HCT116 (cell line): ENCODE measurements at regions not wholly inside any gene's neighbourhood (a gene's known extent, or its start where the extent isn't known, plus 50 kb on each side); places are given as distances from the start of the nearest gene placed in this dataset.

Experiments
- ATAC-seq: fragments of 200-7000 bp; cut with Tn5 transposase; 2 replicates; pipeline ENCODE4 v1.9.1; 2020; ENCODE audit warnings: mild to moderate bottlenecking, moderate library complexity
- BruUV-seq: library from RNA; stranded (reverse); fragments of 400-500 nt; replicated peaks from 2 replicates; lab custom pipeline; 2021; lab: Mats Ljungman, UMichigan
- CTCF ChIA-PET: fragments of 300-600 bp; sonication (Branson Sonifier 250); formaldehyde crosslinking; loops from one replicate; lab custom pipeline; 2021; ENCODE audit warnings: antibody characterized with exemption; lab: Charles Lee
- POLR2A ChIA-PET: fragments of 300-600, 350-600 bp; sonication (Branson Sonifier 250); formaldehyde crosslinking; loops from one replicate; lab custom pipeline; 2021; ENCODE audit warnings: antibody characterized with exemption; lab: Charles Lee
- RAD21 ChIA-PET, 2 experiments: fragments of 300-600 bp; sonication (Branson Sonifier 250); formaldehyde crosslinking; loops; one replicate each; lab custom pipeline; 2023; ENCODE audit warnings: low total read pairs in 2 of 2; ENCODE audit not compliant: uncharacterized antibody in 2 of 2, unreplicated experiment in 2 of 2, low non-redundant PET in 1 of 2; lab: Charles Lee
- DNase-seq: peaks from one replicate; pipeline ENCODE4 v3.0.0-alpha.2; 2010; ENCODE audit warnings: low read depth, low spot score
- H2AFZ ChIP-seq: fragments of 200-600 bp; shearing (Covaris generic), sonication (generic); 2 replicates; pipeline ENCODE4 v1.6.1; 2017; ENCODE audit warnings: low read depth, mixed run types, mixed read lengths, antibody characterized with exemption, low read length; ENCODE audit not compliant: poor library complexity, severe bottlenecking
- H3K27ac ChIP-seq: 2 replicates; pipeline ENCODE4 v1.5.1; 2012; ENCODE audit warnings: low read depth, low read length
- H3K27me3 ChIP-seq: fragments of 200-600 bp; sonication (generic); 2 replicates; pipeline ENCODE4 v1.6.1; 2016; ENCODE audit warnings: mixed run types, low read length, mixed read lengths; ENCODE audit not compliant: insufficient read depth
- H3K36me3 ChIP-seq, 2 experiments: fragments of 200-500 bp in 1 of 2; fragments of 200-600 bp in 1 of 2; sonication (Bioruptor generic) in 1 of 2; sonication (generic) in 1 of 2; 2 replicates each; pipeline versions ENCODE4 v1.5.1 to v1.6.1; 2014 to 2016; ENCODE audit warnings: low read length in 2 of 2, inconsistent platforms in 1 of 2, mixed read lengths in 1 of 2, mixed run types in 1 of 2; ENCODE audit not compliant: insufficient read depth in 2 of 2, control insufficient read depth in 1 of 2
- H3K4me1 ChIP-seq, 2 experiments: fragments of 200-600 bp in 1 of 2; sonication (generic) in 1 of 2; 2 replicates each; pipeline versions ENCODE4 v1.5.1 to v1.6.1; 2012 to 2017; ENCODE audit warnings: low read length in 2 of 2, inconsistent platforms in 1 of 2, mild to moderate bottlenecking in 1 of 2, mixed read lengths in 1 of 2, mixed run types in 1 of 2, moderate library complexity in 1 of 2; ENCODE audit not compliant: insufficient read depth in 2 of 2, control insufficient read depth in 1 of 2
- H3K4me2 ChIP-seq: fragments of 200-600 bp; sonication (generic); 2 replicates; pipeline ENCODE4 v1.6.1; 2017; ENCODE audit warnings: mixed run types, low read length, mixed read lengths
- H3K4me3 ChIP-seq, 2 experiments: fragments of 200-600 bp in 1 of 2; sonication (generic) in 1 of 2; replicated peaks in 1 of 2; 2 replicates each; pipeline ENCODE4 v1.5.1; 2011 to 2016; ENCODE audit warnings: low read length in 2 of 2, control low read depth in 1 of 2, low read depth in 1 of 2, mild to moderate bottlenecking in 1 of 2, mixed read lengths in 1 of 2, mixed run types in 1 of 2
- H3K79me2 ChIP-seq: fragments of 200-600 bp; sonication (generic); 2 replicates; pipeline ENCODE4 v1.6.1; 2017; ENCODE audit warnings: mild to moderate bottlenecking, mixed run types, low read length, moderate library complexity, mixed read lengths; ENCODE audit not compliant: insufficient read depth
- H3K9ac ChIP-seq: fragments of 200-600 bp; sonication (generic); 2 replicates; pipeline ENCODE4 v1.6.1; 2016; ENCODE audit warnings: low read length, mixed read lengths
- H3K9me2 ChIP-seq: fragments of 200-600 bp; sonication (generic), shearing (Covaris generic); 2 replicates; pipeline ENCODE4 v1.6.1; 2017; ENCODE audit warnings: mixed run types, mild to moderate bottlenecking, moderate library complexity; ENCODE audit not compliant: insufficient read depth
- H3K9me3 ChIP-seq, 2 experiments: fragments of 200-500 bp in 1 of 2; fragments of 200-600 bp in 1 of 2; sonication (Bioruptor generic) in 1 of 2; sonication (generic) in 1 of 2; 2 replicates each; pipeline ENCODE4 v1.6.1; 2014 to 2017; ENCODE audit warnings: low read length in 2 of 2, mixed read lengths in 2 of 2, inconsistent platforms in 1 of 2, low read depth in 1 of 2, mild to moderate bottlenecking in 1 of 2, mixed run types in 1 of 2, moderate library complexity in 1 of 2; ENCODE audit not compliant: control insufficient read depth in 1 of 2, insufficient read depth in 1 of 2
- H4K20me1 ChIP-seq: fragments of 200-600 bp; sonication (generic), shearing (Covaris generic); 2 replicates; pipeline ENCODE4 v1.6.1; 2017; ENCODE audit warnings: mixed run types, mild to moderate bottlenecking, moderate library complexity; ENCODE audit not compliant: insufficient read depth
- ATF3 ChIP-seq: IDR thresholded peaks from 2 replicates; pipeline ENCODE4 v1.6.1; 2012
- EZH2phosphoT487 ChIP-seq: fragments of 200-600 bp; IDR thresholded peaks from 2 replicates; pipeline ENCODE4 v1.6.1; 2018; ENCODE audit warnings: antibody characterized with exemption, borderline replicate concordance
- POLR2A ChIP-seq: IDR thresholded peaks from 2 replicates; pipeline ENCODE4 v1.7.0; 2011; ENCODE audit warnings: borderline replicate concordance; ENCODE audit not compliant: insufficient read depth, insufficient read length; ENCODE audit errors: extremely low read depth
- POLR2AphosphoS5 ChIP-seq: IDR thresholded peaks from 2 replicates; pipeline ENCODE4 v1.6.1; 2011; ENCODE audit warnings: mild to moderate bottlenecking, low read depth, low read length, moderate library complexity
- RAD21 ChIP-seq: IDR thresholded peaks from 2 replicates; pipeline ENCODE4 v1.6.1; 2012; ENCODE audit warnings: low read depth, mild to moderate bottlenecking
- YY1 ChIP-seq: IDR thresholded peaks from 2 replicates; pipeline ENCODE4 v1.6.1; 2011; ENCODE audit warnings: low read length, low read depth, moderate library complexity, mild to moderate bottlenecking; ENCODE audit not compliant: insufficient replicate concordance; ENCODE audit errors: extremely low read depth
- ZBTB33 ChIP-seq: IDR thresholded peaks from 2 replicates; pipeline ENCODE4 v1.6.1; 2011; ENCODE audit warnings: mild to moderate bottlenecking, low read length, moderate library complexity; ENCODE audit not compliant: insufficient replicate concordance; ENCODE audit errors: extremely low read depth
- ZFX ChIP-seq: fragments of 450-650 bp; IDR thresholded peaks from 2 replicates; pipeline ENCODE4 v1.6.1; 2017
- intact Hi-C: fragments of 100-400 bp; cut with micrococcal nuclease; formaldehyde crosslinking; loops from 2 replicates; pipeline ENCODE4 v1.10.0; 2022

- POLR2A ChIA-PET, result no interaction called here
- intact Hi-C loops, result loop anchor here (5.0 kb wide), 1 partner anchor 290 kb away; no protein-coding TSS in a partner anchor
- ATAC-seq (no peak), DNase-seq (no peak)
- no peaks in the 10 kb centered on the region for H3K9me2 ChIP-seq
- TF ChIP-seq ZFX (no peak), ZBTB33 (no peak), ATF3 (no peak)
- no peak overlapping the region for H3K4me2 ChIP-seq
- RAD21 ChIA-PET, result interaction anchor here in 1 of 2 experiments (0.7 kb wide), 1 partner anchor 137 kb away, joined by 3 read pairs; no protein-coding TSS in a partner anchor
- H3K27me3 ChIP-seq, result 0 out of 2 replicates have a peak, but pooled peaks cover 3% of the 10 kb centered on the region
- CTCF ChIA-PET, result no interaction called here
- H3K4me1 ChIP-seq, result no peaks in the 10 kb centered on the region
- no peak overlapping the region for H3K4me3 ChIP-seq
- no peaks in the 10 kb centered on the region for H3K79me2 ChIP-seq
- H3K36me3 ChIP-seq, result no peaks in the 10 kb centered on the region
- no TSS peak for BruUV-seq
- H2AFZ ChIP-seq, result no peak overlapping the region
- no peak overlapping the region for H3K9ac ChIP-seq
- H3K9me3 ChIP-seq, result no peaks in the 10 kb centered on the region
- no peak overlapping the region for H3K27ac ChIP-seq
- H4K20me1 ChIP-seq, result no peaks in the 10 kb centered on the region
Observed at GRCh38 chr2:852168-852567, 98.5 kb upstream of the SNTG2 start.

GRCh38 chr2:851680-852079 lies 99.0 kb upstream of the SNTG2 start:
- DNase-seq (no peak), ATAC-seq (no peak)
- intact Hi-C loops, result loop anchor here (5.0 kb wide), 1 partner anchor 291 kb away; no protein-coding TSS in a partner anchor
- 0 out of 2 replicates have a peak, but pooled peaks cover 3% of the 10 kb centered on the region for H3K27me3 ChIP-seq
- H3K4me1 ChIP-seq, result no peaks in the 10 kb centered on the region
- no peaks in the 10 kb centered on the region for H3K9me3 ChIP-seq
- no peak overlapping the region for H3K9ac ChIP-seq
- H4K20me1 ChIP-seq, result no peaks in the 10 kb centered on the region
- no peak overlapping the region for H3K4me2 ChIP-seq
- no peaks in the 10 kb centered on the region for H3K9me2 ChIP-seq
- CTCF ChIA-PET, result no interaction called here
- BruUV-seq, result no TSS peak
- no peak overlapping the region for H3K27ac ChIP-seq
- no peak overlapping the region for H2AFZ ChIP-seq
- no peaks in the 10 kb centered on the region for H3K79me2 ChIP-seq
- no peak overlapping the region for H3K4me3 ChIP-seq
- POLR2A ChIA-PET, result no interaction called here
- RAD21 ChIA-PET, result interaction anchor here in 1 of 2 experiments (0.7 kb wide), 1 partner anchor 136 kb away, joined by 3 read pairs; no protein-coding TSS in a partner anchor
- TF ChIP-seq POLR2A (no peak), RAD21 (no peak), POLR2AphosphoS5 (no peak), EZH2phosphoT487 (no peak), YY1 (no peak)
- no peaks in the 10 kb centered on the region for H3K36me3 ChIP-seq
